ENCODE measurements at regions not wholly inside any gene's neighbourhood (a gene's known extent, or its start where the extent isn't known, plus 50 kb on each side); places are given as distances from the start of the nearest gene placed in this dataset.

DNA sequence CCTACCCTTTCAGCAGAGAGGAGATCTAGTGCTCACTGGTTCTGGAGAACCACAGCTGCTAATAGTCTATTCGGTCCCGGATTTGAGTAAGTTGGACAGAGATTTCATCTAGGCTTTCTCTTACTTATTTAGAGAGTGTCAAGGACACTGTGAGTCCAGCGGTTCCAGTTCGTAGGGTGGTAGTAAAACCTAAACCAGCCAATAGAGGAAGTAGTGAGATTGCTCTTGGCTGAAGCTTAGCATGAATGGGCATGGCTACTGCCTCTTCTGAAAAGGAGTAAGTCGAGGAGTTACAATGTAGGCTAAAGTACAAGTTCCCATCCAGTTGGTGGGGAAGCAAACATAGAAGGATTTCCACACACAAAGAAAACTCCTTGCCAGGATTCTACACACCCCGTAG, 109.6 kb upstream of the MOCS2 start:
- Mint-ChIP-seq H3K4me1 (no peaks in the 10 kb centered on the region), H3K36me3 (no peaks in the 10 kb centered on the region), H3K4me3 (no peak overlapping the region), H3K27ac (no peak overlapping the region), H3K9me3 (peaks cover 4 to 31% (median 17%) of the 10 kb centered on the region in 7 donors), H3K27me3 (ENCODE audit: low read depth in 3 of 3) (peaks cover 0 to 2% (median 0%) of the 10 kb centered on the region in 3 donors)
- 83% methylated on average over 2 of the region's 6 CpGs for WGBS (ENCODE audit: insufficient coverage)
- Histone ChIP-seq H3K27ac (ENCODE audit: low read depth in 1 of 2, low read length in 2 of 2) (no peak overlapping the region), H3K9ac (ENCODE audit: insufficient read depth, low read length, poor library complexity, severe bottlenecking) (no peak overlapping the region), H3K4me2 (replicated peaks; ENCODE audit: extremely low read depth, low read length, poor library complexity, severe bottlenecking) (no peak overlapping the region), H3K4me3 (replicated peaks in 1 of 3; ENCODE audit: low read depth in 2 of 3, low read length in 3 of 3) (no peak overlapping the region), H3K9me3 (replicated peaks in 1 of 2; ENCODE audit: control insufficient read depth in 1 of 2, insufficient read depth in 1 of 2, low read length in 2 of 2) (peaks cover 14 to 20% of the 10 kb centered on the region in 2 donors), H4K20me1 (ENCODE audit: insufficient read depth, low read length) (no peaks in the 10 kb centered on the region), H3K4me1 (ENCODE audit: control insufficient read depth in 1 of 2, insufficient read depth in 2 of 2, low read length in 2 of 2) (no peaks in the 10 kb centered on the region), H2AFZ (ENCODE audit: insufficient read depth, low read depth, low read length, poor library complexity, severe bottlenecking) (no peak overlapping the region), H3K36me3 (replicated peaks in 1 of 2; ENCODE audit: control insufficient read depth in 1 of 2, insufficient read depth in 2 of 2, low read length in 2 of 2) (no peaks in the 10 kb centered on the region), H3K27me3 (ENCODE audit: control insufficient read depth in 2 of 2, insufficient read depth in 2 of 2, low read length in 2 of 2) (no peaks in the 10 kb centered on the region), H3K79me2 (ENCODE audit: insufficient read depth, low read length) (no peaks in the 10 kb centered on the region)
- TF ChIP-seq, protein P1, sequence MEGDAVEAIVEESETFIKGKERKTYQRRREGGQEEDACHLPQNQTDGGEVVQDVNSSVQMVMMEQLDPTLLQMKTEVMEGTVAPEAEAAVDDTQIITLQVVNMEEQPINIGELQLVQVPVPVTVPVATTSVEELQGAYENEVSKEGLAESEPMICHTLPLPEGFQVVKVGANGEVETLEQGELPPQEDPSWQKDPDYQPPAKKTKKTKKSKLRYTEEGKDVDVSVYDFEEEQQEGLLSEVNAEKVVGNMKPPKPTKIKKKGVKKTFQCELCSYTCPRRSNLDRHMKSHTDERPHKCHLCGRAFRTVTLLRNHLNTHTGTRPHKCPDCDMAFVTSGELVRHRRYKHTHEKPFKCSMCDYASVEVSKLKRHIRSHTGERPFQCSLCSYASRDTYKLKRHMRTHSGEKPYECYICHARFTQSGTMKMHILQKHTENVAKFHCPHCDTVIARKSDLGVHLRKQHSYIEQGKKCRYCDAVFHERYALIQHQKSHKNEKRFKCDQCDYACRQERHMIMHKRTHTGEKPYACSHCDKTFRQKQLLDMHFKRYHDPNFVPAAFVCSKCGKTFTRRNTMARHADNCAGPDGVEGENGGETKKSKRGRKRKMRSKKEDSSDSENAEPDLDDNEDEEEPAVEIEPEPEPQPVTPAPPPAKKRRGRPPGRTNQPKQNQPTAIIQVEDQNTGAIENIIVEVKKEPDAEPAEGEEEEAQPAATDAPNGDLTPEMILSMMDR (IDR thresholded peaks at IDR 0.05): no peak
- intact Hi-C loops (cut with micrococcal nuclease): no loop called here
- DNase-seq: no peak

DNA sequence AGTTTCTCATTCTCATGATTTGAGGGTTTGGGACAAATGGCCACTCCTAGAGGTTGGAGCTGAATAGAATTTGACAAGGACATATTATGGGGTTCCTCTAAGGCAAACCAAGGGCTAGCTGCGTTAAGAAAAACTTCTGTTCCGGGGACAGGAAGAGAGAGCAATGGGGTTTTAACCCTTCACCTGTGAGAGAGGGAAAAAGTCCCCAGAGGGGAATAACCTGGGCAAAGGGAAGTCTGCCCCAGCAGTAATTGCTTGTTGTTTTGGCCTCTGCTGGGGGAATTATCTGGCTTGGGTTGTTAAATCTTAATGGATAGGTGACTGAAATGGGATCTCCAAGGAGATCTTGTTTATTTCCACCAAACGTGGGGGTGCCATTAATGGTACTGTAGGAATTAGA, 110.1 kb upstream of the MOCS2 start:
- 84% methylated on average over 2 of the region's 3 CpGs for WGBS (ENCODE audit: insufficient coverage)
- Mint-ChIP-seq H3K4me3 (no peak overlapping the region), H3K4me1 (no peaks in the 10 kb centered on the region), H3K27ac (no peak overlapping the region), H3K9me3 (peaks cover 4 to 27% (median 16%) of the 10 kb centered on the region in 7 donors), H3K27me3 (ENCODE audit: low read depth in 3 of 3) (peaks cover 0 to 1% (median 0%) of the 10 kb centered on the region in 3 donors), H3K36me3 (no peaks in the 10 kb centered on the region)
- Histone ChIP-seq H4K20me1 (ENCODE audit: insufficient read depth, low read length) (no peaks in the 10 kb centered on the region), H3K27ac (ENCODE audit: low read depth in 1 of 2, low read length in 2 of 2) (no peak overlapping the region), H3K36me3 (replicated peaks in 1 of 2; ENCODE audit: control insufficient read depth in 1 of 2, insufficient read depth in 2 of 2, low read length in 2 of 2) (no peaks in the 10 kb centered on the region), H3K4me1 (ENCODE audit: control insufficient read depth in 1 of 2, insufficient read depth in 2 of 2, low read length in 2 of 2) (no peaks in the 10 kb centered on the region), H3K4me2 (replicated peaks; ENCODE audit: extremely low read depth, low read length, poor library complexity, severe bottlenecking) (no peak overlapping the region), H3K9ac (ENCODE audit: insufficient read depth, low read length, poor library complexity, severe bottlenecking) (no peak overlapping the region), H3K79me2 (ENCODE audit: insufficient read depth, low read length) (no peaks in the 10 kb centered on the region), H3K9me3 (replicated peaks in 1 of 2; ENCODE audit: control insufficient read depth in 1 of 2, insufficient read depth in 1 of 2, low read length in 2 of 2) (peaks cover 14 to 17% of the 10 kb centered on the region in 2 donors), H3K4me3 (replicated peaks in 1 of 3; ENCODE audit: low read depth in 2 of 3, low read length in 3 of 3) (no peak overlapping the region), H2AFZ (ENCODE audit: insufficient read depth, low read depth, low read length, poor library complexity, severe bottlenecking) (no peak overlapping the region), H3K27me3 (ENCODE audit: control insufficient read depth in 2 of 2, insufficient read depth in 2 of 2, low read length in 2 of 2) (no peaks in the 10 kb centered on the region)
- DNase-seq: no peak
- intact Hi-C loops (cut with micrococcal nuclease): no loop called here
- TF ChIP-seq, protein P1 (IDR thresholded peaks at IDR 0.05): no peak

All from CD14-positive monocyte (primary cell).